Trophoblast cell (in vitro differentiated cells and primary cell): ENCODE measurements at regions not wholly inside any gene's neighbourhood (a gene's known extent, or its start where the extent isn't known, plus 50 kb on each side); places are given as distances from the start of the nearest gene placed in this dataset.

Experiments
- DNase-seq, 2 donors: peaks; one replicate each; pipeline ENCODE4 v3.0.0-alpha.2; 2016
- H2AFZ ChIP-seq: 2 replicates; pipeline ENCODE4 v1.6.1; 2013; ENCODE audit warnings: low read length, moderate library complexity, mild to moderate bottlenecking; ENCODE audit not compliant: insufficient read depth, poor library complexity
- H2AK5ac ChIP-seq: 2 replicates; pipeline ENCODE4 v1.6.1; 2013; ENCODE audit warnings: mild to moderate bottlenecking, low read length
- H2BK120ac ChIP-seq: 2 replicates; pipeline ENCODE4 v1.6.1; 2013; ENCODE audit warnings: low read length, mild to moderate bottlenecking, moderate library complexity; ENCODE audit not compliant: insufficient read depth, poor library complexity
- H2BK12ac ChIP-seq: 2 replicates; pipeline ENCODE4 v1.6.1; 2013; ENCODE audit warnings: mild to moderate bottlenecking, low read length, moderate library complexity
- H2BK5ac ChIP-seq: 2 replicates; pipeline ENCODE4 v1.6.1; 2013; ENCODE audit warnings: low read length, low read depth, moderate library complexity, mild to moderate bottlenecking; ENCODE audit not compliant: poor library complexity
- H3K14ac ChIP-seq: 2 replicates; pipeline ENCODE4 v1.6.1; 2013; ENCODE audit warnings: mild to moderate bottlenecking, low read length
- H3K18ac ChIP-seq: 2 replicates; pipeline ENCODE4 v1.6.1; 2013; ENCODE audit warnings: mild to moderate bottlenecking, low read length
- H3K23ac ChIP-seq: 2 replicates; pipeline ENCODE4 v1.6.1; 2013; ENCODE audit warnings: low read length
- H3K27ac ChIP-seq: 2 replicates; pipeline ENCODE4 v1.5.1; 2013; ENCODE audit warnings: low read depth, mild to moderate bottlenecking, inconsistent platforms, low read length, moderate library complexity
- H3K27me3 ChIP-seq: 2 replicates; pipeline ENCODE4 v1.6.1; 2013; ENCODE audit warnings: inconsistent platforms, mild to moderate bottlenecking, low read length, moderate library complexity; ENCODE audit not compliant: insufficient read depth
- H3K36me3 ChIP-seq, 2 experiments: 1 replicate in 1 of 2; 2 replicates in 1 of 2; pipeline ENCODE4 v1.6.1; 2013; ENCODE audit warnings: low read length in 2 of 2, mild to moderate bottlenecking in 2 of 2, moderate library complexity in 1 of 2; ENCODE audit not compliant: insufficient read depth in 2 of 2, control insufficient read depth in 1 of 2
- H3K4ac ChIP-seq: 2 replicates; pipeline ENCODE4 v1.6.1; 2013; ENCODE audit warnings: low read depth, mild to moderate bottlenecking, low read length, moderate library complexity
- H3K4me1 ChIP-seq, 2 experiments: 1 replicate in 1 of 2; 2 replicates in 1 of 2; pipeline ENCODE4 v1.6.1; 2013; ENCODE audit warnings: low read length in 2 of 2, mild to moderate bottlenecking in 2 of 2, moderate library complexity in 1 of 2; ENCODE audit not compliant: insufficient read depth in 2 of 2, control insufficient read depth in 1 of 2
- H3K4me2 ChIP-seq: 2 replicates; pipeline ENCODE4 v1.6.1; 2013; ENCODE audit warnings: inconsistent platforms, mild to moderate bottlenecking, low read length, moderate library complexity
- H3K4me3 ChIP-seq: 2 replicates; pipeline ENCODE4 v1.5.1; 2013; ENCODE audit warnings: mild to moderate bottlenecking, low read depth, low read length, inconsistent platforms
- H3K79me1 ChIP-seq: one replicate; pipeline ENCODE4 v1.6.1; 2013; ENCODE audit warnings: low read length
- H3K79me2 ChIP-seq: 2 replicates; pipeline ENCODE4 v1.6.1; 2013; ENCODE audit warnings: low read length, mild to moderate bottlenecking; ENCODE audit not compliant: control insufficient read depth, insufficient read depth, poor library complexity
- H3K9ac ChIP-seq: 2 replicates; pipeline ENCODE4 v1.6.1; 2013; ENCODE audit warnings: mild to moderate bottlenecking, low read length
- H3K9me3 ChIP-seq: 2 replicates; pipeline ENCODE4 v1.6.1; 2013; ENCODE audit warnings: low read depth, mild to moderate bottlenecking, control low read depth, inconsistent platforms, low read length; ENCODE audit not compliant: insufficient read depth
- H4K12ac ChIP-seq: 2 replicates; pipeline ENCODE4 v1.6.1; 2013; ENCODE audit warnings: low read depth, mild to moderate bottlenecking, low read length, moderate library complexity
- H4K8ac ChIP-seq: 2 replicates; pipeline ENCODE4 v1.6.1; 2013; ENCODE audit warnings: low read depth, mild to moderate bottlenecking, low read length, moderate library complexity
- H4K91ac ChIP-seq: one replicate; pipeline ENCODE4 v1.6.1; 2013; ENCODE audit warnings: low read depth, mild to moderate bottlenecking, low read length, moderate library complexity
- WGBS: extraction: QIAGEN DNeasy Blood & Tissue Kit; methylation state at CpG from one replicate; pipeline ENCODE4 v1.1.7; 2013; ENCODE audit warnings: missing lambda C conversion rate; ENCODE audit not compliant: insufficient read length, insufficient coverage; ENCODE audit errors: extremely low coverage; 5-methylcytosine and 5-hydroxymethylcytosine counted together

DNA sequence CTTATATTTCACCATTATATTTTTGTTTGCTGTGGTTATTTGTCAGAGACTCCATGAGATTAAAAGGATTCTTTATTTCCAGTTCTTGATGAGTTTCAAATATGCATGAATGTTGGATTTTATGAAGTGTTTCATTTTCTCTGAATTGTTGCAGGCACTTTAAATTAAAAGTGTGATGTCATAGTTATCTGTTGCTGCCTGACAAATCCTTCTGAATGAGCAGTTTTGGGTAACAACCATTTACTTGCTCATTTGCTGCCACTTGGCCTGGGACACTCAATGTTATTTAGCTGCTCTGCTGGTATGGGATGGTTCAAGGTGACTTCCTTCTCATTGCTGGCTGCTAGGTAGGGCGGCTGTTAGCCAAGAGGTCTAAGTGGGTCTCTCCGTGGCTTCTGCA is 173.5 kb downstream of the LPIN1 start:
- Histone ChIP-seq H3K27me3 (no peaks in the 10 kb centered on the region), H3K9me3 (no peaks in the 10 kb centered on the region), H3K79me2 (no peaks in the 10 kb centered on the region), H2BK12ac (no peak overlapping the region), H3K14ac (no peak overlapping the region), H4K91ac (no peak overlapping the region), H2BK120ac (no peak overlapping the region), H2AK5ac (no peak overlapping the region), H3K4me3 (no peak overlapping the region), H3K36me3 (no peaks in the 10 kb centered on the region), H3K9ac (no peak overlapping the region), H2AFZ (no peak overlapping the region), H3K4ac (no peak overlapping the region), H3K27ac (no peak overlapping the region), H4K8ac (no peak overlapping the region), H3K79me1 (no peaks in the 10 kb centered on the region), H3K4me1 (no peaks in the 10 kb centered on the region), H4K12ac (no peak overlapping the region), H2BK5ac (no peak overlapping the region), H3K23ac (no peak overlapping the region), H3K18ac (no peak overlapping the region), H3K4me2 (no peak overlapping the region)
- no peak for DNase-seq
- no CpG with 5 or more reads among the region's 2 CpGs for WGBS

DNA sequence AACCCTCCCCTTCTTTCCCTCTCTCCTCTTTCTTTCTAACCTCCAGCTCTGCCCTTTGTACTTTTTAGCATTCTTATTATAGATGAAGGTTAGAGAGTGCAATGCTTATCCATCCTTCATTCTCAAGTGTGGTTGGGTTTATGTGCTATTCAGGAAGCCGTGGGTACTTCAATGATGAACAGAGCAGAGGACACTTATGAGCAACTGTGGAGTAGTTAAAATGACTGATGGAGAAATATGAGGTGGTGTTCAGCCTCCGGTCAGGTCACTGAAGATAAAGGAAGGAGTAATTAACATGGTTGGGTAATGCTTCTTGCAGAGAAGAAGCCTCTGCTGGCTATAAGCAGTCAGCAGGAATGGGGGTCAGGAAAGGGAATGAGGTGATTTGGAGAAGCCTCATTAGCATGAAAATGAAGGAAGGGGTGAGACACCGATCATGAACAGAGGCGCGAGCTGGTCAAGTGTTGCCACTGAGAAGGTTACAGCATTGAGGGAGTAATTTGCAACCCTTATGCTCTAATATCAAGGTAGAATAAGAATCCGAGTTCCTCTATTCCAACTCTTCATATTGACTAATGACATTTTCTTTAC is 174.7 kb downstream of the LPIN1 start:
- no peak overlapping the region for H3K9ac ChIP-seq
- no peak overlapping the region for H2BK12ac ChIP-seq
- H3K36me3 ChIP-seq: no peaks in the 10 kb centered on the region
- H3K18ac ChIP-seq: no peak overlapping the region
- H3K79me1 ChIP-seq: no peaks in the 10 kb centered on the region
- H4K8ac ChIP-seq: no peak overlapping the region
- no peak overlapping the region for H2AK5ac ChIP-seq
- H3K4me2 ChIP-seq: no peak overlapping the region
- no peak overlapping the region for H3K23ac ChIP-seq
- H3K9me3 ChIP-seq: no peaks in the 10 kb centered on the region
- no CpG with 5 or more reads among the region's 6 CpGs for WGBS
- no peak overlapping the region for H3K4me3 ChIP-seq
- H4K12ac ChIP-seq: no peak overlapping the region
- no peak overlapping the region for H2BK120ac ChIP-seq
- no peak overlapping the region for H3K4ac ChIP-seq
- no peaks in the 10 kb centered on the region for H3K79me2 ChIP-seq
- H3K27ac ChIP-seq: no peak overlapping the region
- no peak overlapping the region for H2AFZ ChIP-seq
- no peaks in the 10 kb centered on the region for H3K27me3 ChIP-seq
- no peak overlapping the region for H4K91ac ChIP-seq
- no peak overlapping the region for H2BK5ac ChIP-seq
- no peak overlapping the region for H3K14ac ChIP-seq
- DNase-seq: no peak
- H3K4me1 ChIP-seq: no peaks in the 10 kb centered on the region

DNA sequence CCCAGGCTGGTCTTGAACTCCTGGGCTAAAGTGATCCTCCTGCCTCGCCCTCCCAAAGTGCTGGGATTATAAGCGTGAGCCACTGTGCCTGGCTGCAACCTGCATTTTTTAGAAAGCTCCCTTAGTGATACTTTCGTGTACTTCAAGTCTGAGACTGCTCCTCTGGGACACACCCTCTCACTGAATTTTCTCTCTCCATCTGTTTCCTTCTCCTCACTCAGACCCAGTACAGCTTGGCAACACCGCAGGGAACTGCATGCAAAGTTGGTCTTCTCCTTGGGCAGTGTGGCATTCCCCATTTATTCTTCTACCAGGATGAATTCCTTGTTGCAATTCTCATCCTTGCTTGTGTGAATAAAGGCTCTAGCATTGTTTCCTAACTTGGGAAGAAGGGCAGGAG is 175.9 kb downstream of the LPIN1 start:
- Histone ChIP-seq H3K4me2 (no peak overlapping the region), H4K91ac (no peak overlapping the region), H3K14ac (no peak overlapping the region), H3K4me3 (no peak overlapping the region), H3K79me1 (no peaks in the 10 kb centered on the region), H3K4ac (no peak overlapping the region), H4K8ac (no peak overlapping the region), H2BK120ac (no peak overlapping the region), H3K4me1 (no peaks in the 10 kb centered on the region), H3K23ac (no peak overlapping the region), H2AFZ (no peak overlapping the region), H3K18ac (no peak overlapping the region), H4K12ac (no peak overlapping the region), H3K9ac (no peak overlapping the region), H2BK5ac (no peak overlapping the region), H3K27me3 (no peaks in the 10 kb centered on the region), H3K27ac (no peak overlapping the region), H3K9me3 (no peaks in the 10 kb centered on the region), H2BK12ac (no peak overlapping the region), H2AK5ac (no peak overlapping the region), H3K36me3 (no peaks in the 10 kb centered on the region), H3K79me2 (no peaks in the 10 kb centered on the region)
- no CpG with 5 or more reads among the region's 4 CpGs for WGBS
- no peak for DNase-seq

DNA sequence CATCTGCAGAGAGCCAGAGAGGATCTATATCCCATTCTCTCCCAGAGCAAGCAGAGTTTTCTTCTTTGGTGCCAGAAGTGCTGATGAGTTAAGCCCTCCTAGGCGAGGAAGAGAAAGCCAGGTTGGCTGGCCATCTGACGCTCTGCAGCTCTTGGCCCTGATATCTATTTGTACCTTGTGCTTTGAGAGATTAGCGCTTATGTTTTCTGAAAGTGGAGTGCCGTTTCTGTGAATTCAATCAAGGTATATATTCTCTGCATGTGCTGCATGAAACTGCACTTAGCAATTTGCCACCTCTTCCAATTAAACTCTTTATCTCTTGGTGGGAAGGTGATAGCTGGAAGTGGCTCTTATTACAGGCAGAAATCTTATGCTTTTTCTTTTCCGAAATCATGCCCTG is 177.5 kb downstream of the LPIN1 start:
- H3K23ac ChIP-seq: no peak overlapping the region
- H2BK12ac ChIP-seq: no peak overlapping the region
- no peak overlapping the region for H2AFZ ChIP-seq
- H3K4ac ChIP-seq: no peak overlapping the region
- no peak overlapping the region for H2BK5ac ChIP-seq
- DNase-seq: no peak
- no peaks in the 10 kb centered on the region for H3K36me3 ChIP-seq
- no peak overlapping the region for H4K12ac ChIP-seq
- H3K79me2 ChIP-seq: no peaks in the 10 kb centered on the region
- no peak overlapping the region for H4K91ac ChIP-seq
- no peak overlapping the region for H3K9ac ChIP-seq
- no CpG with 5 or more reads among the region's 5 CpGs for WGBS
- no peaks in the 10 kb centered on the region for H3K9me3 ChIP-seq
- no peaks in the 10 kb centered on the region for H3K27me3 ChIP-seq
- H3K4me1 ChIP-seq: no peaks in the 10 kb centered on the region
- H2AK5ac ChIP-seq: no peak overlapping the region
- no peak overlapping the region for H3K4me3 ChIP-seq
- no peak overlapping the region for H3K4me2 ChIP-seq
- H2BK120ac ChIP-seq: no peak overlapping the region
- no peak overlapping the region for H3K27ac ChIP-seq
- H3K79me1 ChIP-seq: no peaks in the 10 kb centered on the region
- no peak overlapping the region for H3K14ac ChIP-seq
- H3K18ac ChIP-seq: no peak overlapping the region
- no peak overlapping the region for H4K8ac ChIP-seq
